Ovary (tissue), 3 donors: ENCODE measurements at regions not wholly inside any gene's neighbourhood (a gene's known extent, or its start where the extent isn't known, plus 50 kb on each side); places are given as distances from the start of the nearest gene placed in this dataset.

ENCODE experiments used
- CTCF ChIP-seq, 3 donors: fragments of 450-650 bp in 2 of 3; fragments of 200-600 bp in 1 of 3; IDR thresholded peaks; one replicate each; pipeline versions ENCODE4 v1.5.1 to v1.8.0; 2016 to 2022; ENCODE audit warnings: antibody characterized with exemption in 3 of 3, mild to moderate bottlenecking in 1 of 3
- EP300 ChIP-seq: sonication (generic); formaldehyde crosslinking; IDR thresholded peaks from one replicate; pipeline ENCODE4 v1.6.1; 2017; ENCODE audit warnings: antibody characterized with exemption
- POLR2A ChIP-seq: fragments of 450-650 bp; IDR thresholded peaks from one replicate; pipeline ENCODE4 v1.6.1; 2017; ENCODE audit warnings: antibody characterized with exemption, mild to moderate bottlenecking, moderate library complexity
- donor health status: DM: no; HTN: no; CAD: no.

- TF ChIP-seq CTCF (IDR thresholded peaks at IDR 0.05) (no peak), EP300 (no peak), POLR2A (no peak)
These were observed 1081.9 kb downstream of the SLITRK1 start for GRCh38 chr13:82800391-82800790.
